GM18909 (cell line): ENCODE measurements at regions not wholly inside any gene's neighbourhood (a gene's known extent, or its start where the extent isn't known, plus 50 kb on each side); places are given as distances from the start of the nearest gene placed in this dataset.
"Not testable (repeated sequence)": the region's sequence is repeated elsewhere in the genome, so short reads cannot be mapped to it uniquely, and the experiment has no call there.

Experiments
- ATAC-seq: cut with Tn5 transposase; IDR thresholded peaks from one replicate; pipeline ENCODE4 v1.9.1; 2021; ENCODE audit warnings: mild to moderate bottlenecking; ENCODE audit not compliant: unreplicated experiment, poor library complexity

GRCh38 chr3:148500881-148501280 is 196.8 kb upstream of the AGTR1 start:
- ATAC-seq = no peak

DNA sequence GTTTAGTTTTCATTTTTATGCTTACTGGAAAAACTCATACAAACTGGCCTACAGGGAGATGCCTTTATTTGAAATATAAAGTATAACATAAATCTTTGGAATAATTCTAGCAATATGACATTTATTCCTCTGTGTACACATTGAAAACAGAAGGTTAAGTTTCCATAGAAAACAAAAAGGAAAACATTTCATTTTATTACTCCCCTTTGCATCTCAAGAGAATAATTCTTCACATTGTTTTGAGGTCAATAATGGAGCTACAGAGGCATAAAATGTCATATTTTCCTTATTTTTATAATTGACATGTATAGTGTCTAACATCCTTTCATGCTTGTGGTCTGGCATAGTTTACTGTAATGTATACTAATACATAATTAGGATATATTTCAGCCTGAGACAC is 187.6 kb upstream of the AGTR1 start:
- no peak for ATAC-seq

- ATAC-seq = no peak
These were observed 187.1 kb upstream of the AGTR1 start for GRCh38 chr3:148510561-148510960.

GRCh38 chr3:148512648-148513047 is 185.1 kb upstream of the AGTR1 start:
- no peak for ATAC-seq

DNA sequence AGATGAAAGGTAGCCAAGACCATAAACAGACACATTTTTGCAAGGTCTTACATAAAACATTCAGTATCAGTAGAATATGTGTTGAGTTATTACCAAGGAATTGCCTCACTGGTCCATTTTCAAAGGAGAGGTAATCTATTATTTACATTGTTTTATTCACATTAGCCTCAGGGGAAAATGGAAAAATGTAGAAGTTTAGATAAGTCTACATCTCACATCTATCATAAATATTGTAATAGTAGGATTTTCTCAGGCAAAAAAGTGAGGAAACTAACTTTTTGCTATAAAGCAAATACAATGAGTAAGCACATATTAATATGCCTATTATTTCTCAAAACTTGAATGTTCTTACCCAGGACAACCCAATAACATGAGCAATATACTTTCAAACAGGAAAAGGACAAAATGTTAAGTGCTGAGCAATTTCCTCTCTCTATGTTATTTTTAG is 184.6 kb upstream of the AGTR1 start:
- no peak for ATAC-seq

DNA sequence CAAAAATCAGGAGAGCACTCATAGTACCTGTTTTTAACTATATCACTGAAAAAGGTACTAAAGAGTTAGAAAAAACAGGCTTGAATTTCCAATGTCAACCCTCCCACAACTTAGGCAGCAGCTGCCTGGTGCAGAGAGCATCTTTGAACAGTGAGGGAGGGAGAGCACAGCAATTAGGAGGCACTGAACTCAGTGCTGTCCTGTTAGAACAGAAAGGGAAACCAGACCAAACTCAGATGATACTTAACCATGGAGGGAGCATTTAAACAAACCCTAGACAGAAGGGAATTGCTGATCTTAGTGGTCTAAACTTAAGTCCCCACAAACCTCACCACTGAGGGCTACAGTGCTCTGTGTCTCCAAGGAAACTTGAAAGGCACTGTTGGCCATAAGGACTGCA is 179.2 kb upstream of the AGTR1 start:
- no peak for ATAC-seq

GRCh38 chr3:148525621-148526020 is 172.1 kb upstream of the AGTR1 start:
- ATAC-seq = not testable (repeated sequence)

DNA sequence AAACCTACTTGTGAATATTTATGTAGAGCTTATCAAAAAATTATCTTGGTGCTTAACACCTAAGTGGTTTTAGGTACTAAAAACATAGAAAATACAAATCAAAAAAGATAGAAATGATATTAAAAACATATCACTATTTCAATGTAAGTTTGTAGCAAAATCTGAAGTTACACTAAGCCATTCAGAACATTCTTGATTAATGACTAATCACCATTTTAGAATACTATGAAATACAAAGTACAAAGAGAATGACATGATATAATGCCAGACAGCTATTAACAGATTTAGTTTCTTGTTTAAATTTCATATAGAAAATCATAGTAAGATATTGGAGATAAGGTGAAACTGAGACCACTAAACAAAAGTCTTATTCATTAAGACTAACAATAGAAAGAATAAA is 169.7 kb upstream of the AGTR1 start:
- ATAC-seq = no peak

DNA sequence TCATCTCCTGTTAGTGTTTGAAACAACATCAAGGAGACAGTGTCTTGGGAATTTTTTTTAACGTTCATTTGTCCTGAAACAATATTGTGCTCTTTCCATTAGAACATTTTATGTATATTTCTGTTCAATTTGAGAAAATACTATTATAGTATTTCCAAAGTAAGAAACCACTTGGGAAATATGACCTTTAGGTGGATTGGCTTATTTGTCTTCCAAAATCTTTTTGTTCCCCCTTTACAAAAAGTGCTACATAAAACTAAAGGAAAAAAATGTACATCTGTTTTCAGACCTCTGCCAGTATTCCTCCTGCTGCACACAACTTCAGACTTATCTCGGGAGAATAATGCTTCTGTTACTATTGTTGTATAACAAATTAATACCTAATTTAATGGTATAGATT is 165.9 kb upstream of the AGTR1 start:
- ATAC-seq = no peak

- ATAC-seq = no peak
These were observed 165.4 kb upstream of the AGTR1 start for GRCh38 chr3:148532326-148532725.

GRCh38 chr3:148532774-148533173 is 164.9 kb upstream of the AGTR1 start:
- no peak for ATAC-seq

DNA sequence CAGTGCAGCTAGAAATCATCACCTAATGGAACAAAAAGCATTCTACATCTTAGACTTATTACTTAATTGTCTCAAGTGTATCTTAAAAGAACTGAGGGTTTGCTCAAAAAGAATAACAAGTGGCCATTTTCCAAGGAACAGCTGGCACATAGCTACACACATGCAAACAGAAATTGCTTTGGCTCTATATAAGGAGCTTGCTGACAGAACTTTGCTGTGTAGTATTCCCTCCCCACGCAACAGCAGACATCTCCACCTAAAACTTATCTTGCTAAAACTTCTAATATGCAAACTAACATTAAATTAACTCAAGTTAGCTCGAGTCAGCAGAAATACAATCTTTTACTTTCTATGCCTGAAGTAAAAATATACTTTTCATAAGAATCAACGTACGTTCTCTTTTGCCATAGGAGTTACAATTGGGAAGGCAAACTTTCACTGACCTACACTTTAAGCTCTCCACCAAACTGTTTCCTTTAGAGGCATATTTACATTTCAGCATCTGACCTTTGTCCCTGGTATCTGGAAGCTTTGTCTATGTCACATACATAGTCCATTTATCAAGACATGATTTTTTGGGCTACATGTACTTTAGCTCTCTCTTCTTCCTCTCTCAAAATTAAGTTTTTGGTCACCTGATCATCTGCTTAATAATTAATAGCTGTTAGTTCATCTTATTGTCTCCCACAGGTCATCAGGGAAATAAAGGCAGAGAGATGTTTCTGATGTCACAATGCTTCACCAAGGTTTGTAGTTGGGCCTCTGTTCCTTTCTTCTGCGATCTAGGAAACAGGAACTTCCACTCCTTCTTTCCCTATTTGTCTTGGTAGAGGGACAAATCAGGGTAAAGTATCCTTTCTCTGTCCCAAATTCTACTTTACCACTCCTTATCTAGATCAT is 163.4 kb upstream of the AGTR1 start:
- no peak for ATAC-seq

DNA sequence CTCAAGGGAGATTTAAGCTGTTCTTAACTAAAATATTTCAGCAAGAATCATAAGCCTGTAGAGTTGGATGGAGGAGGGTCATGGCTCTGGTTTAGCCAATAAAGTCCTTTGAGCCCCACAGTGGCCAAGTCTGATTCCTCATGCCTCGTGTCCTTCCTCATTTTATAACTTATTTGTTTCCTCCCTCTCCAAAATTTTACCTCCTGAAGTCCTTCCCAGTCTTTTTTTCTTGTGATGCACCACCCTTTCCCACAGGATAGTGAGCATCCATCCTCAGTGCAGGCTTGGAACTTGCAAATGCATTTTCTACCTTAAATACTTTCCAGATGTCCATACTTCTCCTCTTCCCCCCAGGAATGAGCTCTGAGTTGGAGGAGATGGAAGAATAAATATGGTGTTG is 162.7 kb upstream of the AGTR1 start:
- ATAC-seq = no peak

DNA sequence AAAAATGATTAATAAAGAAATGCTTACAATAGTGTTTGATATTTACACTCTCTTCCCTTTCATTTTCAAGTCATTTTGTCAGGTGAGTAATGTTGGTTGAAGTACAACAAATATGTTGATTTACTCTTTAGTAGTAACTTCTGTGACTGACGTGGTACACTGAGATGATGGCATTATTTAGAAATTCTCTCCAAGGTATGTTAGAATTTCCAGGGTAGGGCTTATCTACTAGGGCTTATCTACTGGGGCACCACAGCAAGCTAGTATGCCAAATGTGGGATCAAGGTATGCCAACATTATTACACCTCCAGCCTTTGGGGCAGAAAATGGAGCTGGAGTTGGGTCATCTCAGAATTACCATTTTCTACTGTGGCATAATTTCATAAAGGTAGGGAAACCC is 157.4 kb upstream of the AGTR1 start:
- ATAC-seq = no peak

DNA sequence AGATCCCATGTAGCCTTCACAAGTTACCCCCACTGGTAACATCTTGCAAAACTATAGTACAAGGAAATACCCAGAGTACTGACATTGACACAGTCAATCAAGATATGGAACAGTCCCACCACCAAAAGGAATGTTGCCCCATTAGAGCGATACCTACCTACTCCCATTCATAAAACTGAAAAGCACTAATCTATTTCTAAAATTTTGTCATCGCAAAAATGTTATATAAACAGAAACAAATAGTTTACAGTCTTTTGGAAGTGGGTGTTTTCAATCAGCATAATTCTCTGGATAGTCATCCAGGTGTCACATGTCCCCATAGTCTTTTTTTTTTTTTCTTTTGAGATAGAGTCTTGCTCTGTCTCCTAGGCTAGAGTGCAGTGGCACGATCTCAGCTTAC is 156.9 kb upstream of the AGTR1 start:
- no peak for ATAC-seq

- no peak for ATAC-seq
These were observed 150.7 kb upstream of the AGTR1 start for GRCh38 chr3:148546959-148547358.

- no peak for ATAC-seq
These were observed 145.9 kb upstream of the AGTR1 start for GRCh38 chr3:148551767-148552260.

DNA sequence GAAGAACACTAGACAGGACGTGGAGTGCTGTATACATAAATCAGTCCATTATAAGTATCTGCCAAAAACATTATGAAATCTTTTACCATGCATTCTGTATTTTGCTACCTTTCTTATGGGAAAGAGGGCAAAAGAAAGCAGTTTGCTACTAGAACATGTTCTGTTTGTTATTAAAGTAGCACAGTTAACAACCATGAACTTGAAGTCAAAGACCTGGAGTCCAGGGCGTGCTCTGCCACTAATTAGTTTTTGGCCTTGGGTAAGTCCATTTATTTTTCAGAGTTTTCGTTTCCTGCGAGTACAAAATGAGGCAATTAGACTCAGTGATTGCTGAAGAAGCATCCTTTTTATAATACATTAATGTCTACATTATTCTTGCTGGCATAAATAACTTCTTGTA is 143.3 kb upstream of the AGTR1 start:
- ATAC-seq = no peak

- no peak for ATAC-seq
These were observed 141.0 kb upstream of the AGTR1 start for GRCh38 chr3:148556664-148557063.

- ATAC-seq = not testable (repeated sequence)
These were observed 120.1 kb upstream of the AGTR1 start for GRCh38 chr3:148577579-148577978.

- ATAC-seq = no peak
These were observed 115.6 kb upstream of the AGTR1 start for GRCh38 chr3:148582126-148582525.

GRCh38 chr3:148583793-148584192 is 113.9 kb upstream of the AGTR1 start:
- no peak for ATAC-seq
